Activated T-cell treated with anti-CD3 and anti-CD28 coated beads for 48 hours (primary cell): ENCODE measurements at regions not wholly inside any gene's neighbourhood (a gene's known extent, or its start where the extent isn't known, plus 50 kb on each side); places are given as distances from the start of the nearest gene placed in this dataset.
"Not testable (repeated sequence)": the region's sequence is repeated elsewhere in the genome, so short reads cannot be mapped to it uniquely, and the experiment has no call there.

Experiments
- DNase-seq: peaks from one replicate; pipeline ENCODE4 v3.0.0-alpha.2; 2020; ENCODE audit warnings: low read depth

- DNase-seq: no peak
Measured at GRCh38 chr20:12824328-12825225, 184.2 kb upstream of the SPTLC3 start.

- DNase-seq: no peak
Measured at GRCh38 chr20:12825226-12825595, 183.6 kb upstream of the SPTLC3 start.

- DNase-seq: no peak
Measured at GRCh38 chr20:12827816-12828385, 180.9 kb upstream of the SPTLC3 start.

GRCh38 chr20:12829170-12829569 is 179.6 kb upstream of the SPTLC3 start:
- no peak for DNase-seq

GRCh38 chr20:12833861-12834260 is 174.9 kb upstream of the SPTLC3 start:
- no peak for DNase-seq

GRCh38 chr20:12835999-12836398 is 172.8 kb upstream of the SPTLC3 start:
- DNase-seq: no peak

- DNase-seq: no peak
Measured at GRCh38 chr20:12837646-12838045, 171.1 kb upstream of the SPTLC3 start.

GRCh38 chr20:12838261-12838866 is 170.4 kb upstream of the SPTLC3 start:
- DNase-seq: no peak

GRCh38 chr20:12847872-12848271 is 160.9 kb upstream of the SPTLC3 start:
- no peak for DNase-seq

GRCh38 chr20:12849225-12849910 is 159.4 kb upstream of the SPTLC3 start:
- DNase-seq: no peak

GRCh38 chr20:12857643-12858042 is 151.1 kb upstream of the SPTLC3 start:
- DNase-seq: not testable (repeated sequence)

- DNase-seq: no peak
Measured at GRCh38 chr20:12860619-12861247, 148.0 kb upstream of the SPTLC3 start.

- no peak for DNase-seq
Measured at GRCh38 chr20:12869669-12870068, 139.1 kb upstream of the SPTLC3 start.

GRCh38 chr20:12870588-12870987 is 138.2 kb upstream of the SPTLC3 start:
- no peak for DNase-seq

- no peak for DNase-seq
Measured at GRCh38 chr20:12874933-12875332, 133.8 kb upstream of the SPTLC3 start.

- DNase-seq: no peak
Measured at GRCh38 chr20:12875510-12875909, 133.3 kb upstream of the SPTLC3 start.

GRCh38 chr20:12882832-12883506 is 125.8 kb upstream of the SPTLC3 start:
- no peak for DNase-seq

- DNase-seq: no peak
Measured at GRCh38 chr20:12883507-12883885, 125.3 kb upstream of the SPTLC3 start.

- no peak for DNase-seq
Measured at GRCh38 chr20:12886618-12887363, 122.0 kb upstream of the SPTLC3 start.

GRCh38 chr20:12891643-12892042 is 117.1 kb upstream of the SPTLC3 start:
- DNase-seq: no peak

GRCh38 chr20:12893019-12893418 is 115.8 kb upstream of the SPTLC3 start:
- DNase-seq: no peak
